OCI-LY7 (cell line): ENCODE measurements at regions not wholly inside any gene's neighbourhood (a gene's known extent, or its start where the extent isn't known, plus 50 kb on each side); places are given as distances from the start of the nearest gene placed in this dataset.

ENCODE experiments used
- BruUV-seq: library from RNA; stranded (reverse); fragments of 400-500 nt; replicated peaks from 2 replicates; lab custom pipeline; 2021; lab: Mats Ljungman, UMichigan
- CTCF ChIA-PET: fragments of 300-600 bp; sonication (Branson Sonifier 250); formaldehyde crosslinking; loops from one replicate; lab custom pipeline; 2022; ENCODE audit warnings: antibody characterized with exemption; ENCODE audit not compliant: unreplicated experiment; lab: Charles Lee
- POLR2A ChIA-PET: fragments of 300-600 bp; sonication (Branson Sonifier 250); formaldehyde crosslinking; loops from one replicate; lab custom pipeline; 2022; ENCODE audit warnings: antibody characterized with exemption; lab: Charles Lee
- DNase-seq: peaks from one replicate; pipeline ENCODE4 v3.0.0-alpha.2; 2015; ENCODE audit warnings: low spot score
- H2AFZ ChIP-seq: fragments of 200-600 bp; sonication (generic), shearing (Covaris generic); 2 replicates; pipeline ENCODE4 v1.6.1; 2014; ENCODE audit warnings: mild to moderate bottlenecking, antibody characterized with exemption, low read length, moderate library complexity
- H3K27ac ChIP-seq: fragments of 200-600 bp; sonication (generic); 2 replicates; pipeline ENCODE4 v1.5.1; 2014; ENCODE audit warnings: mixed run types, low read depth, mild to moderate bottlenecking, moderate library complexity, low read length, inconsistent platforms; ENCODE audit not compliant: poor library complexity, severe bottlenecking
- H3K36me3 ChIP-seq: fragments of 200-600 bp; sonication (generic); 2 replicates; pipeline ENCODE4 v1.6.1; 2014; ENCODE audit warnings: mild to moderate bottlenecking, antibody characterized with exemption, low read length, moderate library complexity, mixed read lengths; ENCODE audit not compliant: insufficient read depth
- H3K4me1 ChIP-seq: fragments of 200-600 bp; sonication (generic); 2 replicates; pipeline ENCODE4 v1.5.1; 2014; ENCODE audit warnings: mild to moderate bottlenecking, low read length; ENCODE audit not compliant: insufficient read depth, poor library complexity, severe bottlenecking
- H3K4me2 ChIP-seq: fragments of 200-600 bp; sonication (generic); 2 replicates; pipeline ENCODE4 v1.6.1; 2014; ENCODE audit warnings: mild to moderate bottlenecking, low read length
- H3K4me3 ChIP-seq: fragments of 200-600 bp; sonication (generic); 2 replicates; pipeline ENCODE4 v1.5.1; 2014; ENCODE audit warnings: mild to moderate bottlenecking, low read depth, low read length; ENCODE audit not compliant: poor library complexity, severe bottlenecking
- H3K79me2 ChIP-seq: fragments of 200-600 bp; sonication (generic); 2 replicates; pipeline ENCODE4 v1.6.1; 2016; ENCODE audit warnings: low read depth, mild to moderate bottlenecking, low read length, moderate library complexity, mixed read lengths; ENCODE audit not compliant: insufficient read depth
- H3K9me2 ChIP-seq: fragments of 200-600 bp; sonication (generic); 2 replicates; pipeline ENCODE4 v1.6.1; 2016; ENCODE audit warnings: mild to moderate bottlenecking, low read length, mixed read lengths; ENCODE audit not compliant: insufficient read depth
- H3K9me3 ChIP-seq: fragments of 200-600 bp; sonication (generic); 2 replicates; pipeline ENCODE4 v1.6.1; 2014; ENCODE audit warnings: mild to moderate bottlenecking, mixed run types, low read length, mixed read lengths
- H4K20me1 ChIP-seq: fragments of 200-600 bp; sonication (generic); 2 replicates; pipeline ENCODE4 v1.6.1; 2014; ENCODE audit warnings: mild to moderate bottlenecking, antibody characterized with exemption, low read length, moderate library complexity, mixed read lengths; ENCODE audit not compliant: insufficient read depth
- CTCF ChIP-seq: fragments of 200-600 bp; sonication (generic); conservative IDR thresholded peaks from 2 replicates; pipeline ENCODE4 v1.5.1; 2014; ENCODE audit warnings: mild to moderate bottlenecking, antibody characterized with exemption, low read length, moderate library complexity, mixed read lengths
- EZH2phosphoT487 ChIP-seq: fragments of 200-600 bp; sonication (generic); IDR thresholded peaks from 2 replicates; pipeline ENCODE4 v1.6.1; 2018; ENCODE audit warnings: low read depth, borderline replicate concordance, mild to moderate bottlenecking, mixed run types, antibody characterized with exemption, low read length, moderate library complexity, mixed read lengths
- intact Hi-C: fragments of 100-400 bp; cut with micrococcal nuclease; formaldehyde crosslinking; loops from one replicate; pipeline ENCODE4 v1.10.0; 2022; ENCODE audit not compliant: unreplicated experiment

GRCh38 chr4:56195025-56195424 lies 192.3 kb downstream of the AASDH start:
- ChIA-PET CTCF (no interaction called here), POLR2A (no interaction called here)
- H3K9me3 ChIP-seq: no peaks in the 10 kb centered on the region
- no peak for DNase-seq
- no peaks in the 10 kb centered on the region for H3K4me1 ChIP-seq
- H2AFZ ChIP-seq: no peak overlapping the region
- BruUV-seq: no TSS peak
- no peaks in the 10 kb centered on the region for H4K20me1 ChIP-seq
- H3K36me3 ChIP-seq: no peaks in the 10 kb centered on the region; the same call in 1 of the 2 replicates
- H3K4me3 ChIP-seq: no peak overlapping the region
- TF ChIP-seq CTCF (no peak), EZH2phosphoT487 (no peak)
- intact Hi-C loops: no loop called here
- no peak overlapping the region for H3K27ac ChIP-seq
- no peaks in the 10 kb centered on the region for H3K79me2 ChIP-seq
- H3K4me2 ChIP-seq: no peak overlapping the region
- H3K9me2 ChIP-seq: no peaks in the 10 kb centered on the region

GRCh38 chr4:56191534-56191933 lies 195.8 kb downstream of the AASDH start:
- TF ChIP-seq CTCF (no peak), EZH2phosphoT487 (no peak)
- Histone ChIP-seq H3K4me1 (no peaks in the 10 kb centered on the region), H4K20me1 (no peaks in the 10 kb centered on the region), H2AFZ (no peak overlapping the region), H3K27ac (no peak overlapping the region), H3K36me3 (no peaks in the 10 kb centered on the region; the same call in 1 of the 2 replicates), H3K9me3 (no peaks in the 10 kb centered on the region), H3K4me2 (no peak overlapping the region), H3K79me2 (no peaks in the 10 kb centered on the region), H3K4me3 (no peak overlapping the region), H3K9me2 (no peaks in the 10 kb centered on the region)
- no peak for DNase-seq
- ChIA-PET POLR2A (no interaction called here), CTCF (no interaction called here)
- BruUV-seq: no TSS peak
- intact Hi-C loops: no loop called here

- no peak overlapping the region for H3K4me3 ChIP-seq
- H3K4me1 ChIP-seq: peaks cover 9% of the 10 kb centered on the region
- ChIA-PET POLR2A (interaction anchor here (0.6 kb wide), 2 partner anchors 16 to 17 kb away, joined by 3 to 4 read pairs; no protein-coding TSS in a partner anchor), CTCF (no interaction called here)
- no peaks in the 10 kb centered on the region; the same call in 1 of the 2 replicates for H3K36me3 ChIP-seq
- intact Hi-C loops: no loop called here
- no TSS peak for BruUV-seq
- DNase-seq: no peak
- no peak overlapping the region for H2AFZ ChIP-seq
- H3K27ac ChIP-seq: no peak overlapping the region
- TF ChIP-seq EZH2phosphoT487: no peak
- no peak for TF ChIP-seq CTCF
- H4K20me1 ChIP-seq: no peaks in the 10 kb centered on the region
- no peaks in the 10 kb centered on the region for H3K79me2 ChIP-seq
- H3K9me2 ChIP-seq: no peaks in the 10 kb centered on the region
- no peak overlapping the region for H3K4me2 ChIP-seq
- H3K9me3 ChIP-seq: no peaks in the 10 kb centered on the region
Observed at GRCh38 chr4:56187688-56188087, 199.6 kb downstream of the AASDH start.
